VCaP (cell line): ENCODE measurements at regions not wholly inside any gene's neighbourhood (a gene's known extent, or its start where the extent isn't known, plus 50 kb on each side); places are given as distances from the start of the nearest gene placed in this dataset.

Experiments used
- H3K27ac ChIP-seq: fragments of 450-650 bp; 2 replicates; pipeline ENCODE4 v1.5.1; 2017
- TF ChIP-seq, protein P1 (sequence below): fragments of 450-650 bp; conservative IDR thresholded peaks from 2 replicates; pipeline ENCODE4 v1.5.1; 2017; ENCODE audit warnings: mild to moderate bottlenecking, moderate library complexity

DNA sequence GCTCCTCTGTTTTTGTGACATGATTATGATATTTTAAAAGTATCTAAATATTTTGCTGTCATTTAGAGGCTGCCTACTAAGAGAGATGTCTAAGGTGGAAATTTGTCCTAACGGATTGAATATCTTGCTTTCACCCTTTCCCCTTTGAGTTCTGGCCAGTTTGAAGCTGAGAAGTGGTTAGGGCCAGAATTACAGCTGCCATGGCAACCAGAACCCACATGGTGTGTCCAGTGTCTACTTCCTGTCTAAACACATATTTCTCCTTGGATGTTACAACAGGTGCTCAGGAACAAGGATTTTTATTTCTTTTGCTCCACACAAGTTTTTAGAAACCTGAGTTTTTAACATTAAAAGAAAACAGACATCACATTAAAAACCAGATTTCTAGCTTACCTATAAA lies 335.1 kb upstream of the OR4E1 start:
- no peak overlapping the region for H3K27ac ChIP-seq
- TF ChIP-seq, protein P1, sequence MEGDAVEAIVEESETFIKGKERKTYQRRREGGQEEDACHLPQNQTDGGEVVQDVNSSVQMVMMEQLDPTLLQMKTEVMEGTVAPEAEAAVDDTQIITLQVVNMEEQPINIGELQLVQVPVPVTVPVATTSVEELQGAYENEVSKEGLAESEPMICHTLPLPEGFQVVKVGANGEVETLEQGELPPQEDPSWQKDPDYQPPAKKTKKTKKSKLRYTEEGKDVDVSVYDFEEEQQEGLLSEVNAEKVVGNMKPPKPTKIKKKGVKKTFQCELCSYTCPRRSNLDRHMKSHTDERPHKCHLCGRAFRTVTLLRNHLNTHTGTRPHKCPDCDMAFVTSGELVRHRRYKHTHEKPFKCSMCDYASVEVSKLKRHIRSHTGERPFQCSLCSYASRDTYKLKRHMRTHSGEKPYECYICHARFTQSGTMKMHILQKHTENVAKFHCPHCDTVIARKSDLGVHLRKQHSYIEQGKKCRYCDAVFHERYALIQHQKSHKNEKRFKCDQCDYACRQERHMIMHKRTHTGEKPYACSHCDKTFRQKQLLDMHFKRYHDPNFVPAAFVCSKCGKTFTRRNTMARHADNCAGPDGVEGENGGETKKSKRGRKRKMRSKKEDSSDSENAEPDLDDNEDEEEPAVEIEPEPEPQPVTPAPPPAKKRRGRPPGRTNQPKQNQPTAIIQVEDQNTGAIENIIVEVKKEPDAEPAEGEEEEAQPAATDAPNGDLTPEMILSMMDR: no peak

DNA sequence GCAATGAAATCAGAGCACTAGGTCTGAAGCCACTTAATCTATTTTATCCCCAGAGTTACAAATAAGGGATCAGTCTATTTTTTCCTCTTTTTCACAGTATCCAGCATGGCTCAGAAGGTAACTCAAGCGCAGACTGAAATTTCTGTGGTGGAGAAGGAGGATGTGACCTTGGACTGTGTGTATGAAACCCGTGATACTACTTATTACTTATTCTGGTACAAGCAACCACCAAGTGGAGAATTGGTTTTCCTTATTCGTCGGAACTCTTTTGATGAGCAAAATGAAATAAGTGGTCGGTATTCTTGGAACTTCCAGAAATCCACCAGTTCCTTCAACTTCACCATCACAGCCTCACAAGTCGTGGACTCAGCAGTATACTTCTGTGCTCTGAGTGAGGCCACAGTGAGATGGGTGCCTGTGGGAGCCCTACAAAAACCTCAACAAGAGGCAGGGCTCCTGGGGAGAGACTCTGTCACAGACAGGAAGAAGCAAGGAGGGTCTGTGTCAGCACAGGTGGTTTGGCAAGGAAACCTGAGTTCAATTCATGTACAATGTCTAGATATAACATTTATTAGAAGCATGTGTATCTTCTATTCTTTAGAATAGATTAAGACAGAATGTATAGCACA lies 334.3 kb upstream of the OR4E1 start:
- no peak overlapping the region for H3K27ac ChIP-seq
- TF ChIP-seq, protein P1: no peak

DNA sequence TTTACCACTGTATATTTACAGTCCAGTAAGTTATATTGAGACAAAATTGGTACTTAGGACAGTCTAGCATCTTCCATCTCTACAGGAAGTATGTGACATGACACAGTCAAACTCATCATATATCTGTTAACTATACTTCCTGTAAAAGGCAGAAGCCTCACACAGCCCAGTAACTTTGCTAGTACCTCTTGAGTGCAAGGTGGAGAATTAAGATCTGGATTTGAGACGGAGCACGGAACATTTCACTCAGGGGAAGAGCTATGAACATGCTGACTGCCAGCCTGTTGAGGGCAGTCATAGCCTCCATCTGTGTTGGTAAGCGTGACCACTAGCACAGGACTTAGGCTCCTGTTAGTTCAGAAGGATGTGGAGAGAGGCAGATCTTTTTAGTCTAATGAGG lies 333.7 kb upstream of the OR4E1 start:
- TF ChIP-seq, protein P1: no peak
- H3K27ac ChIP-seq: no peak overlapping the region

DNA sequence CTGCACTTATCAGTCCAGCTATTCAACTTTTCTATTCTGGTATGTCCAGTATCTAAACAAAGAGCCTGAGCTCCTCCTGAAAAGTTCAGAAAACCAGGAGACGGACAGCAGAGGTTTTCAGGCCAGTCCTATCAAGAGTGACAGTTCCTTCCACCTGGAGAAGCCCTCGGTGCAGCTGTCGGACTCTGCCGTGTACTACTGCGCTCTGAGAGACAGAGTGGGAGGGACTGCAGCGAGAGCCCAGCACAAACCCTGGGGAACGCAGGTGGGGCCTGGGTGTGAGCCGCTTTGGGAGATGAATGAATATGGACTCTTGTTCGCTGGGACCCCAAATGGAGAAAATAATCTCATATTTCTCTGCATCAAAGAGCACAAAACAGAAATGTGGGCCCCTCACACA lies 329.8 kb upstream of the OR4E1 start:
- TF ChIP-seq, protein P1: no peak
- H3K27ac ChIP-seq: no peak overlapping the region

DNA sequence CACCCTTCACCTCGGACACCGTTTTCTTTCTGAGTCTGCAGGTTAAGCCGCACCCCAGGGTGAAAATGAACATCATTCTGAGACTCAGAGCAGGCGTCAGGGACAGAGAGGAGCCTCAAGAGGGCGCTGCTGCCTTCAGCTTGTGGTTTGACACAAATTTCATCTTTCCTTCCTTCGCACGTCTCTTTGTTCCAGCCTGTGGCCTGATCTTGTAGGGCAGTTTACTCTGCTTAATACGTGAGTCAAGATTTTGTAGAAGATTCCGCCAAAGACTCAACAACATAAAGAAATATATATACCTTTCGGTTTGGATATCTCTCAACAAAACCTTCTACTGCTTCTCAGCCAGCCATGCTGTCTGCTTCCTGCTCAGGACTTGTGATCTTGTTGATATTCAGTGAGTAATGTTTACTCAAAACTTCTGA lies 329.3 kb upstream of the OR4E1 start:
- TF ChIP-seq, protein P1: peak; percentile 46

DNA sequence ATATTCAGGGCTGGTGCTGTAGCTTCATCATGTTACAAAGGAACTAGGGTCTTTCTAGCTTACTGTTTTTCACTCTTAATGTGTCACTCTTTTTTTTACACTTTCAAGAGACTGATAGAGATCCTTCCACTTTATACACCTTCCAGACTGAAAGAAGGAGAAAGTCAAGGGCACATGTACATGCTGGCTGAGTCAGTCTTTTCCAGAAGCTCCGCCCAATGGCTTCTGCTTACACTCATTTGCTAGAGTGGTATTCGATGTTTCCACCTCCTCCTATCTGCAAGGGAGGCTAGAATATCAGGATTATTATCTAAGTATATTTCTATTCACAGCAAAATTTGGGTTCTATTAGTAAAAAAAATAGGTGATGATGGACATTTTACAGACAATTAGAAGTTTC lies 325.8 kb upstream of the OR4E1 start:
- no peak overlapping the region for H3K27ac ChIP-seq
- TF ChIP-seq, protein P1: no peak

More for the DNA sequence above, 329.3 kb upstream of the OR4E1 start:
- H3K27ac ChIP-seq: no peak overlapping the region

DNA sequence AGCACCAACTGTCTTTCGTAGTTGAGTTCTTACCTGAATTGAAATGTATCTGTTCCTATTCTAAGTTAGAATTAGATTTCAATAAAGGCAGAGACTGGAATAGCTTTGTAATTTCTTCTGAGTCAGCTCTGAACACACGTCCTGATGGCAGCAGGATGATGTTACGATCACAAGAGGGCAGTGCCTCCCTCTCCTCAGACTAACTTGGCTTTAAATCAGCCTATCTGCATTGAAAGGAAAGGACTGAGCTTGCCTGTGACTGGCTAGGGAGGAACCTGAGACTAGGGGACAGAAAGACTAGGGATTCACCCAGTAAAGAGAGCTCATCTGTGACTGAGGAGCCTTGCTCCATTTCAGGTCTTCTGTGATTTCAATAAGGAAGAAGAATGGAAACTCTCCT lies 323.7 kb upstream of the OR4E1 start:
- TF ChIP-seq, protein P1: peak; percentile 66

More for the DNA sequence above, 323.7 kb upstream of the OR4E1 start:
- H3K27ac ChIP-seq: no peak overlapping the region
